ENCODE measurements at regions not wholly inside any gene's neighbourhood (a gene's known extent, or its start where the extent isn't known, plus 50 kb on each side); places are given as distances from the start of the nearest gene placed in this dataset.

DNA sequence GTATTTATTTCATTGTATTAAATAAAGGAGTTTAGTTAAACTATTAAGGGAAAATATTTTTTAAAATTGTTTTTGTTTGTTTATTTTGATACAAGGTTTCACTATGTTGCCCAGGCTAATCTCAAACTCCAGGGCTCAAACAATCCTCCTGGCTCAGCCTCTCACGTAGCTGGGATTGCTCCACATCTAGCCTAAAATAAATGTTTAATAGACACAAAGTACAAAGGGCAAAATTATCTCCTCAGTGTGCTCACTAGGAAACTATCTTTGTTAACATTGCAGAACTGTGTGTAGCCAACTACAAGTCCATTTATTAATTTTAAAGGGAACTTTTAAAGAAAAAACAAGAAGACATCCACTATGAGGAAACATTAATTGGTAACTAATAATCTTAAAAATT is 207.2 kb upstream of the PCDH17 start:
- H3K79me2 ChIP-seq (ENCODE audit: insufficient read depth, low read length): no peaks in the 10 kb centered on the region
- no peak overlapping the region for H3K4me2 ChIP-seq (ENCODE audit: insufficient read depth, low read length)
- no peaks in the 10 kb centered on the region for H3K4me1 ChIP-seq (ENCODE audit: insufficient read depth, low read length)
- DNase-seq (ENCODE audit: insufficient read length, low spot score, missing footprints): no peak
- H3K36me3 ChIP-seq (ENCODE audit: insufficient read depth, low read length): no peaks in the 10 kb centered on the region
- no peak overlapping the region for H3K4me3 ChIP-seq (ENCODE audit: insufficient read depth, low read length)
- no peak overlapping the region for H2AFZ ChIP-seq (ENCODE audit: low read length)
- TF ChIP-seq, protein P1, sequence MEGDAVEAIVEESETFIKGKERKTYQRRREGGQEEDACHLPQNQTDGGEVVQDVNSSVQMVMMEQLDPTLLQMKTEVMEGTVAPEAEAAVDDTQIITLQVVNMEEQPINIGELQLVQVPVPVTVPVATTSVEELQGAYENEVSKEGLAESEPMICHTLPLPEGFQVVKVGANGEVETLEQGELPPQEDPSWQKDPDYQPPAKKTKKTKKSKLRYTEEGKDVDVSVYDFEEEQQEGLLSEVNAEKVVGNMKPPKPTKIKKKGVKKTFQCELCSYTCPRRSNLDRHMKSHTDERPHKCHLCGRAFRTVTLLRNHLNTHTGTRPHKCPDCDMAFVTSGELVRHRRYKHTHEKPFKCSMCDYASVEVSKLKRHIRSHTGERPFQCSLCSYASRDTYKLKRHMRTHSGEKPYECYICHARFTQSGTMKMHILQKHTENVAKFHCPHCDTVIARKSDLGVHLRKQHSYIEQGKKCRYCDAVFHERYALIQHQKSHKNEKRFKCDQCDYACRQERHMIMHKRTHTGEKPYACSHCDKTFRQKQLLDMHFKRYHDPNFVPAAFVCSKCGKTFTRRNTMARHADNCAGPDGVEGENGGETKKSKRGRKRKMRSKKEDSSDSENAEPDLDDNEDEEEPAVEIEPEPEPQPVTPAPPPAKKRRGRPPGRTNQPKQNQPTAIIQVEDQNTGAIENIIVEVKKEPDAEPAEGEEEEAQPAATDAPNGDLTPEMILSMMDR (IDR thresholded peaks at IDR 0.05; ENCODE audit: extremely low read depth, low read depth, low read length): no peak
- no peaks in the 10 kb centered on the region for H4K20me1 ChIP-seq (ENCODE audit: insufficient read depth, low read length)
- no peak overlapping the region for H3K27ac ChIP-seq (ENCODE audit: low read depth, low read length)
- no peaks in the 10 kb centered on the region for H3K9me3 ChIP-seq (ENCODE audit: low read depth, low read length)
- no peaks in the 10 kb centered on the region for H3K27me3 ChIP-seq (ENCODE audit: insufficient read depth, low read length)

DNA sequence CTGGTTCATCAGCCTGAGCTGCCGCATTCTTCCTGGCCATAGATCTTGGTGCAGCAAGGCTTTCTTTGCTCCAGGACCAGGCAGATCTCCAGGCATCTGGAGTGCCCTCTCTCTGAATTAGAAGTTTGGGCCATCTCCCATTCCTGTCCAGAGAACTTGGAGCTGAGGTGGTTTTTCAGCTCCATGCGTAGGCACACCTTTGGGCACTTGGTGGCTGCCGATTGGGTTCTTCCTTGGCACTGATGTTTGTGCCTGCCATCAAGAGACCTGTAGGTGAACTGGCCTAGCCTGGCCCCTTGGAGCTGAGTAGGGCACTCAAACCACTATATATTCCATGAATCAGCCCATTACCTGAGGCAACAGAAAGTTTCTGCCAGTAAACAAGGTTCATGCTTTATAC is 206.0 kb upstream of the PCDH17 start:
- no peaks in the 10 kb centered on the region for H3K9me3 ChIP-seq (ENCODE audit: low read depth, low read length)
- H3K36me3 ChIP-seq (ENCODE audit: insufficient read depth, low read length): no peaks in the 10 kb centered on the region
- DNase-seq (ENCODE audit: insufficient read length, low spot score, missing footprints): no peak
- no peaks in the 10 kb centered on the region for H3K79me2 ChIP-seq (ENCODE audit: insufficient read depth, low read length)
- H3K4me2 ChIP-seq (ENCODE audit: insufficient read depth, low read length): no peak overlapping the region
- TF ChIP-seq, protein P1 (IDR thresholded peaks at IDR 0.05; ENCODE audit: extremely low read depth, low read depth, low read length): no peak
- H3K27me3 ChIP-seq (ENCODE audit: insufficient read depth, low read length): no peaks in the 10 kb centered on the region
- no peaks in the 10 kb centered on the region for H3K4me1 ChIP-seq (ENCODE audit: insufficient read depth, low read length)
- no peak overlapping the region for H3K27ac ChIP-seq (ENCODE audit: low read depth, low read length)
- no peak overlapping the region for H3K4me3 ChIP-seq (ENCODE audit: insufficient read depth, low read length)
- no peak overlapping the region for H2AFZ ChIP-seq (ENCODE audit: low read length)
- H4K20me1 ChIP-seq (ENCODE audit: insufficient read depth, low read length): no peaks in the 10 kb centered on the region

DNA sequence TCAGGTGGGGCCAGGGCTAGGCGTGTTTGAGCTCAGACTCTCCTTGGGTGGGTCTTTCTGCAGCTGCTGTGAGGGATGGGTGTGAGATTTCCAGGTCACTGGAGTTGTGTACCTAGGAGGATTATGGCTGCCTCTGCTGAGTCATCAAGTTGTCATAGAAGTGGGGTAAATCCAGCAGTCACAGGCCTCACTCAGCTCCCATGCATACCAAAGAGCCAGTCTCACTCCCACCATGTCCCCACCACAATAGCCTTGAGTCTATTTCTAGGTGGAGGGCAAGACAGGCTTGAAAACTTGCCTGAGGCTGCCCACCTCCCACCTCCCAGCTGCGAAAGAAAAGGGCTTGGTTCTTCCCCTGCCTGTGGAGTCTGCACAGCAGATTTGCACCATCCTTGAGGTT is 194.0 kb upstream of the PCDH17 start:
- H3K4me1 ChIP-seq (ENCODE audit: insufficient read depth, low read length): no peaks in the 10 kb centered on the region
- peaks cover 1% of the 10 kb centered on the region for H3K9me3 ChIP-seq (ENCODE audit: low read depth, low read length)
- H3K4me3 ChIP-seq (ENCODE audit: insufficient read depth, low read length): no peak overlapping the region
- no peaks in the 10 kb centered on the region for H3K27me3 ChIP-seq (ENCODE audit: insufficient read depth, low read length)
- H3K27ac ChIP-seq (ENCODE audit: low read depth, low read length): no peak overlapping the region
- no peaks in the 10 kb centered on the region for H3K79me2 ChIP-seq (ENCODE audit: insufficient read depth, low read length)
- no peak overlapping the region for H2AFZ ChIP-seq (ENCODE audit: low read length)
- no peaks in the 10 kb centered on the region for H3K36me3 ChIP-seq (ENCODE audit: insufficient read depth, low read length)
- no peak overlapping the region for H3K4me2 ChIP-seq (ENCODE audit: insufficient read depth, low read length)
- no peaks in the 10 kb centered on the region for H4K20me1 ChIP-seq (ENCODE audit: insufficient read depth, low read length)
- TF ChIP-seq, protein P1 (IDR thresholded peaks at IDR 0.05; ENCODE audit: extremely low read depth, low read depth, low read length): no peak
- no peak for DNase-seq (ENCODE audit: insufficient read length, low spot score, missing footprints)

DNA sequence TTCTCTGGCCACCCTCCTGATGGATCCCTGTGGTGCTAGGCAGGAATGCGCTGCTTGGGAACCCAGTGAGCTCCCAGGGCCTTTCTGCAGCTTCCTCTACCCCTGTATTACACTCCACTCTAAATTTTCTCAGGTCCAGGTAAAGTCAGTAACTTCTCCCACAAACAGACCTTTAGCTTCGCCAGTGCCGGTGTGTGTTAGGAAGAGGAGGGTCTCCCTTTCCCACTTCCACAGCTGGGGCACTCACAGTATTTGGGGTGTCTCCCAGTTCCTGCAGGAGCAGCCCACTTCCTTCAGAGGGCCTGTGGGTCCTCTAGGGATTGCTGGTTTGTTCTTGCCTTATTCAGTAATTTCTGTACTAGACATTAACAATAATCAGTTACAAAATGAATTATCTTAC is 193.5 kb upstream of the PCDH17 start:
- Histone ChIP-seq H3K9me3 (ENCODE audit: low read depth, low read length) (peaks cover 1% of the 10 kb centered on the region), H3K36me3 (ENCODE audit: insufficient read depth, low read length) (no peaks in the 10 kb centered on the region), H3K4me1 (ENCODE audit: insufficient read depth, low read length) (no peaks in the 10 kb centered on the region), H3K4me3 (ENCODE audit: insufficient read depth, low read length) (no peak overlapping the region), H3K27ac (ENCODE audit: low read depth, low read length) (no peak overlapping the region), H2AFZ (ENCODE audit: low read length) (no peak overlapping the region), H3K79me2 (ENCODE audit: insufficient read depth, low read length) (no peaks in the 10 kb centered on the region), H3K4me2 (ENCODE audit: insufficient read depth, low read length) (no peak overlapping the region), H3K27me3 (ENCODE audit: insufficient read depth, low read length) (no peaks in the 10 kb centered on the region), H4K20me1 (ENCODE audit: insufficient read depth, low read length) (no peaks in the 10 kb centered on the region)
- TF ChIP-seq, protein P1 (IDR thresholded peaks at IDR 0.05; ENCODE audit: extremely low read depth, low read depth, low read length): no peak
- no peak for DNase-seq (ENCODE audit: insufficient read length, low spot score, missing footprints)

Measured in osteoblast (primary cell).